Neuron (in vitro differentiated cells): ENCODE measurements at regions not wholly inside any gene's neighbourhood (a gene's known extent, or its start where the extent isn't known, plus 50 kb on each side); places are given as distances from the start of the nearest gene placed in this dataset.

Experiments used
- H2AFZ ChIP-seq: one replicate; pipeline ENCODE4 v1.6.1; 2013; ENCODE audit warnings: low read depth, mild to moderate bottlenecking, inconsistent platforms, low read length, moderate library complexity
- H3K27me3 ChIP-seq: one replicate; pipeline ENCODE4 v1.6.1; 2013; ENCODE audit warnings: low read length; ENCODE audit not compliant: insufficient read depth
- H3K36me3 ChIP-seq: one replicate; pipeline ENCODE4 v1.6.1; 2013; ENCODE audit warnings: low read length; ENCODE audit not compliant: insufficient read depth
- H3K4me1 ChIP-seq: one replicate; pipeline ENCODE4 v1.6.1; 2013; ENCODE audit warnings: low read length; ENCODE audit not compliant: insufficient read depth
- H3K4me3 ChIP-seq: 2 replicates; pipeline ENCODE4 v1.5.1; 2013; ENCODE audit warnings: mild to moderate bottlenecking, low read length, moderate library complexity
- H3K9me3 ChIP-seq: one replicate; pipeline ENCODE4 v1.6.1; 2013; ENCODE audit warnings: low read length

GRCh38 chr9:107224252-107224651, 58.8 kb upstream of the RAD23B start:
- peaks cover 22% of the 10 kb centered on the region for H3K4me1 ChIP-seq
- H3K36me3 ChIP-seq = no peaks in the 10 kb centered on the region
- H3K9me3 ChIP-seq = no peaks in the 10 kb centered on the region
- H2AFZ ChIP-seq = no peak overlapping the region
- no peak overlapping the region for H3K4me3 ChIP-seq
- no peaks in the 10 kb centered on the region for H3K27me3 ChIP-seq

GRCh38 chr9:107226421-107226820, 56.7 kb upstream of the RAD23B start:
- Histone ChIP-seq H3K4me1 (peaks cover 24% of the 10 kb centered on the region), H2AFZ (no peak overlapping the region), H3K36me3 (no peaks in the 10 kb centered on the region), H3K9me3 (no peaks in the 10 kb centered on the region), H3K27me3 (no peaks in the 10 kb centered on the region), H3K4me3 (no peak overlapping the region)

GRCh38 chr9:107227774-107228173, 55.3 kb upstream of the RAD23B start:
- Histone ChIP-seq H3K9me3 (no peaks in the 10 kb centered on the region), H3K27me3 (no peaks in the 10 kb centered on the region), H3K4me3 (no peak overlapping the region), H2AFZ (no peak overlapping the region), H3K4me1 (peaks cover 16% of the 10 kb centered on the region), H3K36me3 (no peaks in the 10 kb centered on the region)

GRCh38 chr9:107228496-107229039, 54.5 kb upstream of the RAD23B start:
- H3K27me3 ChIP-seq = no peaks in the 10 kb centered on the region
- no peaks in the 10 kb centered on the region for H3K9me3 ChIP-seq
- peaks cover 16% of the 10 kb centered on the region for H3K4me1 ChIP-seq
- no peak overlapping the region for H2AFZ ChIP-seq
- H3K4me3 ChIP-seq = no peak overlapping the region
- H3K36me3 ChIP-seq = no peaks in the 10 kb centered on the region

GRCh38 chr9:107229241-107229741, 53.8 kb upstream of the RAD23B start:
- H3K4me1 ChIP-seq = peaks cover 16% of the 10 kb centered on the region
- no peaks in the 10 kb centered on the region for H3K27me3 ChIP-seq
- no peaks in the 10 kb centered on the region for H3K9me3 ChIP-seq
- H2AFZ ChIP-seq = no peak overlapping the region
- no peaks in the 10 kb centered on the region for H3K36me3 ChIP-seq
- H3K4me3 ChIP-seq = no peak overlapping the region
